Activated effector memory CD4-positive, alpha-beta T cell treated with anti-CD3 and anti-CD28 coated beads, Interleukin-2, amount 50 U/mL, for 16 hours (primary cell): ENCODE measurements at regions not wholly inside any gene's neighbourhood (a gene's known extent, or its start where the extent isn't known, plus 50 kb on each side); places are given as distances from the start of the nearest gene placed in this dataset.
A peak's percentile ranks its signal among the peaks of the same experiment; 100 is the strongest.
"Not testable (repeated sequence)": the region's sequence is repeated elsewhere in the genome, so short reads cannot be mapped to it uniquely, and the experiment has no call there.

Experiments
- DNase-seq: peaks from one replicate; pipeline ENCODE4 v3.0.0-alpha.2; 2020

DNA sequence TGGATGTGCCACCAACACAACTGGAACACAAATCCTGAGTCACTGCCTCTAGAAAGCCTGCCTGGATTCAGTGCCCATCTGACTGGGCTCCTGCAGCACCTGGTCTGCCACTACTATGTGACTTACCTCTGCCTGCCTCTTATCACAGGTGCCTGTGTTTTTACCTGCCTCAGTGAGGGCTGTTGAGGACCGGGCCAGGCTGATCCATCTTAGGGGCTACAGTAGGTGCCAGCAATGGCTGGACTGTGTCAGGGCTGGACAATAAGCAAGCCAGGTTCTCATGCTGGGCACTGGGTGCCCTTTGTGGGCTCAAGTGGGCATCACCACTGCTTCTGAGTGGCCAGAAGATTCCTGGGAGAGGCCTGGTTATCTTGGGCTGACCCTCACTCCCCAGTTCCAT lies 948.6 kb upstream of the TPTE start:
- peak; percentile 65 for DNase-seq

DNA sequence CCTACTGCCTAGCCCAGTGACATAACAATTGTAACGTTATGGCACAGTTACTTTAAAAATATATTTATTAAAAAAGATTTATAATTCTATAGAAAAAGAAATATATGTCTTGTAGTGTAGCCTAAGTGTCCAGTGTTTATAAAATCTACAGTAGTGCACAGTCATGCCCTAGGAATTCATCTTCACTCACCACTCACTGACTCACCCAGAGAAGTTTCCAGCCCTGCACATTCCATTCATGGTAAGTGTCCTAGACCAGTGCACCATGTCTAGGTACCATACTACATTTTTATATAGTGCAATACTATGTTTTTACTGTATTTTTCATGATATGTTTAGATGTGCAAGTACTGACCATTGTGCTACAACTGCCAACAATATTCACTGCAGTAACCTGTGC lies 947.9 kb upstream of the TPTE start:
- DNase-seq = not testable (repeated sequence)

DNA sequence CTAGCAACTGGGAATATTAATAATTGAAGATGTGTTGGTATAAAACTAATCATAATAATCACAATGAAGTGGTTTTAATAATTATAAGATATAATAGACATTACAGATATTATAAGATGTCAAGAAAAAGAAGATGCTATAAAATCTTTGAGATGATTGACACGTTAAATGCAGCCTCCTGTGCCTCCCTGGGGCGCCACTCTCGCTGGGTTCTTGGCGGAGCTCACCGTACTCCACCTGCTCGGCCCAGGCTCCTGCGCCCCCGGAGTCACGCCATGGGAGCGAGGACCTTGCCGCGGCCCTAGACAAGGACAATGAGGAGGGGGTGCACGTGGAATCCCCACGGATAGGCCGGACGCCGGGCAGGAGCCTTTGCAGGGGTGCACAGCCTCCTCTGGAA lies 942.1 kb upstream of the TPTE start:
- DNase-seq = not testable (repeated sequence)

DNA sequence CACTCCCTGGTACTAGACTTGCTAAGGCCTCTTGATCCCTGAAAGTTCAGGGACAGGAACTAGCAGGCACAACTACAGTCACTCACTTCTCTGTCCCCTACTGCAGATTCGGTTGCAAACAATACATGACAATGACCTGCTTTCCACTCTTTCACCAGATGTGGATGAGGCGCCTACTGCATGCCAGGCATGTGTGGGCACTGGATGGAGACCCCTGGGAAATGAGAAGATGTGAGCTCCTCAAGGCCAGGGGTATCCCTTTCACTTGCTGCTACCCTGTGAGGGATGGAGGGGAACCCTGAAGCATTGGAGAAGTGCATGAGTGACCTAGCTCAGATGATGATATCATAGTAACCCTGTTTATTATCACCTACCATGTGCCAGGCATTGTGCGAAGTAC lies 933.4 kb upstream of the TPTE start:
- DNase-seq = not testable (repeated sequence)

DNA sequence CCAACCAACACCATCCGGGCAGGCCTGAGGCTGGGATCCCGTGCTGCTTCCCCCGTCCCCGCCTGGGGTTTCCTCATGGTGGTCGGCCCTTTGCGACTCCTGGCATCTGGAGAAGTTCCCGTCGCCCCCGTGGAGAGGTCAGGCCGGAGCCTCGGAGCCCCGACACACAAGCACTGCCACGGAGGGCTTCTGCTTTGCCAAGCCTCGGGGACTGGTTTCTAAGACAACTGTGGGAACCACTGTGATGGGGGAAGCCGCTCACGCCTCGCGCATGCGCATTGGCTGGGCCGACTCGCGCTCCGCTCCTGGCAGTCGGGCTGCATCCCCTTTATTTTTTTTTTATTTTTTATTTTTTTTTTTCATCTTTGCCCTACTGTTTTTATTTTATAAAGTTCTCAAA lies 928.8 kb upstream of the TPTE start:
- not testable (repeated sequence) for DNase-seq

DNA sequence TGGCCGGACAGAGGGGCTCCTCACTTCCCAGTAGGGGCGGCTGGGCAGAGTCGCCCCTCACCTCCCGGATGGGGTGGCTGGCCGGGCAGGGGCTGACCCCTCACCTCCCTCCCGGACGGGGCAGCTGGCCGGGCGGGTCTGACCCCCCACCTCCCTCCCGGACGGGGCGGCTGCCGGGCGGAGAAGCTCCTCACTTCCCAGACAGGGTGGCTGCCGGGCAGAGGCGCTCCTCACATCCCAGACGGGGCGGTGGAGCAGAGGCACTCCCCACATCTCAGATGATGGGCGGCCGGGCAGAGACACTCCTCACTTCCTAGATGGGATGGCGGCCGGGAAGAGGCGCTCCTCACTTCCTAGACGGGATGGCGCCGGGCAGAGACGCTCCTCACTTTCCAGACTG lies 927.7 kb upstream of the TPTE start:
- DNase-seq = not testable (repeated sequence)

DNA sequence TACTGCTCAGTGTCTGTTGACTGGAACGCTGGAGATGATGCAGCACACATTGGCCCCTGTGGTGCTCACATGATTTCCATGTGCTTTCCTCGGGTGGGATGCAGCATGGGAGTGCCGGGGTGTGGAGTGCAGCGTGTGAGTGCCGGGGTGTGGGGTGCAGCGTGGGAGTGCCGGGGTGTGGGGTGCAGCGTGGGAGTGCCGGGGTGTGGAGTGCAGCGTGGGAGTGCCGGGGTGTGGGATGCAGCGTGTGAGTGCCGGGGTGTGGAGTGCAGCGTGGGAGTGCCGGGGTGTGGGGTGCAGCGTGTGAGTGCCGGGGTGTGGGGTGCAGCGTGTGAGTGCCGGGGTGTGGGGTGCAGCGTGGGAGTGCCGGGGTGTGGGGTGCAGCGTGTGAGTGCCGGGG lies 907.4 kb upstream of the TPTE start:
- DNase-seq = not testable (repeated sequence)

DNA sequence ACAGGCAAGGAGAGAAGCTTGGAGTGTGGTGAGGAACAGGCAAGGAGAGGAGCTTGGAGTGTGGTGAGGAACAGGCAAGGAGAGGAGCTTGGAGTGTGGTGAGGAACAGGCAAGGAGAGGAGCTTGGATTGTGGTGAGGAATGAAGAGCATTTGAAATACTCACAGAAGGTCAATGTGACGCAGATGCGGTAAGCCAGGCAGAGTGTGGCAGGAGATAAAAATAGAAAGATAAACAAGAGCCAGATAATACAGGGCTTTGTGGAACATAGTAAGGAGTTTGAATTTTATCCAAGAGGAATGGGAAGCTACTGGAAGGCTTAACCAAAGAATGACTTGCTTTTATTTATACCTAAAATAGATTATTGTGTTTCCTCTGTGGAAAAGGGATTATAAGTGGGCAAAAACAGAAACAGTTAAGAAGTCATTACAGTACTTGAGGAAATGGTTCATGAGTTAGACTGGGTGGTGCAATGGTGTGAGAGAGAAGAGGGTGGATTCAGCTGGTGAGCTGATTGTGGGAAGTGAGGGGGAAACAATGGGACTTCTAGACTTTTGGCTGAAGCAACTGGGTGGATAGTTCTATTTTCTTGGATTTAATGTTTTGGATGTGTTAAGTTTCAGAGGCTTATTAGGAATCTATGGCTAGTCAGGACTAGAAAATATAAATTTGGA lies 900.1 kb upstream of the TPTE start:
- not testable (repeated sequence) for DNase-seq

DNA sequence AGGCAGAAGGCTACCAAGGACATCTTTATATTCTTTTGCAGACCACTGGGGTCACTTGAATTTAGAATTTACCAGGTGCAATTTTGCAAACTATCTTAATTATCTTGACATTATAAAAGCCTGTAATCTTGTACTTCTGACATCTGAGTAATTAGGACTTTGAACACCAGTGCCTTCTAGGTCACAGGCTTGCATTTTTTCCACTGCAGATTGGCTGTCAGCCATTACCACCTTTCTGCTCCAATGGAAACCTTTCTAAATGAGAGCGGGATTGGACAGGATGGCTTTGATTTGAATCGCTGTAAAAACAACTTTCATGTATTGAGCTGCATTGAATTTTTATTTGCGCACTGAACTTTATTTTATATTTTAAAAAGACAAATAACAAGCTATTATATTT lies 893.3 kb upstream of the TPTE start:
- DNase-seq = not testable (repeated sequence)

DNA sequence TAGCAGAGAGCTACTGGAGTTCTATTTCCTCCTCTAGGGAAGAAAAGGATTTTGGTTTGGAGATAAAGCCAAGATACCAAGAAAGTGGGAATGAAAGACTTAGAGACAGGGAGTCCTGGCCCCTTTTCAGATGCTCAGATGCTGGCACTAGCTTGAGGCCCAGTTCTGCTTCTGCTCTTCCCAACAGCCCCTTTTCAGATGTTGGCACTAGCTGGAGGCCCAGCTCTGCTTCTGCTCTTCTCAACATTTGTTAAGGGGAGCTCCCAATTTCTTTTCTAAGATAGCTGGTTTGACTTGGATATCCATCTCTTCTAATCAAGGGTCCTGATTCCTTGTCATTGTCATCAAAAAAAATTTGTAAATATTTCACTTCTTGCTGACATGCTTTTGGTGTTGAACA lies 874.0 kb upstream of the TPTE start:
- not testable (repeated sequence) for DNase-seq

DNA sequence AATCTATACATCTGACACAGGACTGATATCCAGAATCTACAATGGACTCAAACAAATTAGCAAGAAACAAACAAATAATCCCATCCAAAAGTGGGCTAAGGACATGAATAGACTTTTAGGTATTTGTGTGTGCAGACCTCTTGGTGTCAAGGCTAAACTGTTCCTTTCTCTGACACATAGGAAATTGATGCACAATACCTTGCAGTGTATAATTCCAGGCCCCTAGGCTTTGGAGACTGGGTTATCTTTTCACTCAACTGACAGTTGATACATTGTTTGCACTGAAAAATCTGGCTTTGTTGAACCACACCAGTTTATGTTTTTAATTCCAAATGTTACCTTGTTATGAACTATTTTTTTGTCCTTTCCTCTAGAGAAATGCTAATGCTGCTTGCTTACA lies 873.1 kb upstream of the TPTE start:
- not testable (repeated sequence) for DNase-seq

DNA sequence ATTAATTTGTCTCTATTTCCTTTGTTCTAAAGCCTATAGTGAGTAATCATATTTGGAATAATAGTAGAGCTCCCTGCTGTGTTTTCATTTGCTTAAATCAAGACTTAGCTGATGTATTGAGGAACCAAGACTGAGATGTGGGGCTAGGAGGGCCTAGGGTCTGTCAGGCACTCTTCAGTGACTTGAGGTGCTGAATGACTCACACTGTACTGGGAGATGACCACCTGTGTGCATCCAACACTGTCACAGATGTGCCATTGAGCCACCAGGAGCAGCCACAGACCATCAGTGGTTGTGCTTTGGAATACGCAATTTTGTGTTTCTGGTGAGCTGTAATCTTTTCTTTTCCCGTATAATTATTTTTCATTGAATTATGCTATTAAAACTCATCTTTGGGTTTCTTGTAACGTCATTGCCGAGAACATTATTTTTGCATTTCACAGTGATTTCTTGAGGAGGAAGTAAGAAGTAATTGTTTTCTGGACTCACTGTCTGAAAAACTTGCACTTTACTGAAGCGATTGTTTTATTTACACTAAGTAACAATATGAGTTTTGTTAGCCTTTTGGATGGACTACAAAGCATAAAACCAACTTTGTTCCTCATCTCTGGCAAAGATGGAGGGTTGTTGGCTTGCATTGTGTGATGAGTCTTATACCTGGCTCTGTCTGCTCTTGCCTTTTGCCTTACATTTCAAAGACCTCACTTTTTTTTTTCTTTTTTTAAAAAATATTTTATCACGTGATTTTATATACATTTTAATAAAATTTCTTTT lies 872.2 kb upstream of the TPTE start:
- DNase-seq = not testable (repeated sequence)

DNA sequence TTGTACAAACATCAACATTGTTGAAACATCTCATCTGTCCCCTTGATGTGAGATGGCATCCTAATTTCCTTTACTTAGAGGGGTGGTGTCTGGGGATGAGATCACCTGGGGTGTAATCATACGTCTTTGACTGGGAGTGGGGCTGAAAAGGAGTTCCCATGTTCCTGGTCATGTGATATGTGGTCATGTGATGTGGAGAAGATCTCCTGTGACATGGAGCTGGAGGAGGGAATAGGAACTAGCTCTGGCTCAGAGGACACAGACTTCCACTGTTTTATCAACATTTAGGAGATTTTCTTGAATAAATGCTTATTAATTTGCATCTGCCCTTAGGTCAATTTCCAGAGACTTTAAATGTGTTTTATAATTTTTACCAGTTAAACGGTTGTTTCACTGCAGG lies 868.6 kb upstream of the TPTE start:
- not testable (repeated sequence) for DNase-seq

DNA sequence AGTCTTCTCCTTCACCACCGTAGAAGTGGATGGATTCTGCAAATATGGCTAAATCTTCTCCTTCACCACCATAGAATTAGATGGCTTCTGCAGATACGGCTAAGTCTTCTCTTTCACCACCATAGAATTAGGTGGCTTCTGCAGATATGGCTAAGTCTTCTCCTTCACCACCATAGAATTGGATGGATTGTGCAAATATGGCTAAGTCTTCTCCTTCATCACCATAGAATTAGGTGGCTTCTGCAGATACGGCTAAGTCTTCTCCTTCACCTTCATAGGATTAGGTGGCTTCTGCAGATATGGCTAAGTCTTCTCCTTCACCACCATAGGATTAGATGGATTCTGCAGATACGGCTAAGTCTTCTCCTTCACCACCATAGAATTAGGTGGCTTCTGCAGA lies 866.2 kb upstream of the TPTE start:
- DNase-seq = not testable (repeated sequence)

DNA sequence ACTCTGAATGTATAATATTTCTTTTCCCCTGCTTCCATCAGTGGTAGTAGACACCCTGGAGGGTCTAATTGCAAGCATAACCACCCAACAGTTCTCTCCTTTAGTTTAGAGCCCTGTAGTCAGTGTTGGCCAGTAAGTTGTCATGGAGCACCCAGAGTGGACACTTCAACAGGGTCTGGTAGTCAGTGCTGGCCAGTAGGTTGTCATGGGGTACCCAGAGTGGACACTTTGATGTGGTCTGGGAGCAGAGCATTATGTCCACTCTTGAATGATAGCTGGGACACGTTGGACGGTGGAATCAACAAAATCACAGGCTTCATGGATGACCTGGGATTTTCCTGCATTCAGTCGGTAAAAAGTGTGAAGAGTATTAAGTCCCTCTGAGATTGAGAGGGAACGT lies 864.9 kb upstream of the TPTE start:
- not testable (repeated sequence) for DNase-seq

DNA sequence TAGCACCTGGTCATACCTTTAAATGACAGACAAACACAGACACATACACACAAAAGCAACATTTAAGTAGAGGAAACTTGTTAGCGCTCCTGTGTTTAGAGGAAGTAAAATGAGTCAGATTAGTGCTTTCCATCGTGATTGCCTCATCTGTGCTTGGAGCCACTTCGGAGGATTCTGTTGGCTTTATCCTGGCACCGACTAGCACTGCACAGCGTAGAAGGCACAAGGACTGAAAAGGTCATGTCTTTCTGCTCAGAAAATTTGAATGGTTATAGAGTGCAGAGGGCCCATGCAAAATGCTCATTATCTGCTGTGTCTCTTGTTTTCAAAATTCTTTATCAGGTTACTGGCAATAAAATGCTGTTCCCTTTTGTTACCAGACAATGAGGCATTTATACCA lies 863.6 kb upstream of the TPTE start:
- DNase-seq = not testable (repeated sequence)

DNA sequence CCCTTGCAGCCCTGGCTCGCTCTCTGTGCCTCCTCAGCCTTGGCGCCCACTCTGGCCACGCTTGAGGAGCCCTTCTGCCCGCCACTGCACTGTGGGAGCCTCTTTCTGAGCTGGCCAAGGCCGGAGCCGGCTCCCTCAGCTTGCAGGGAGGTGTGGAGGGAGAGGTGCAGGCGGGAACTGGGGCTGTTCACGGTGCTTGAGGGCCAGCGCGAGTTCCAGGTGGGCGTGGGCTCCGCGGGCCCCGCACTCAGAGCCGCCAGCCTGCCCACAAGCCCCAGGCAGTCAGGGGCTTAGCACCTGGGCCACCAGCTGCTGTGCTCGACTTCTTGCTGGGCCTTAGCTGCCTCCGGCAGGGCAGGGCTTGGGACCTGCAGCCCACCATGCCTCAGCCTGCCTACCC lies 861.5 kb upstream of the TPTE start:
- DNase-seq = not testable (repeated sequence)

DNA sequence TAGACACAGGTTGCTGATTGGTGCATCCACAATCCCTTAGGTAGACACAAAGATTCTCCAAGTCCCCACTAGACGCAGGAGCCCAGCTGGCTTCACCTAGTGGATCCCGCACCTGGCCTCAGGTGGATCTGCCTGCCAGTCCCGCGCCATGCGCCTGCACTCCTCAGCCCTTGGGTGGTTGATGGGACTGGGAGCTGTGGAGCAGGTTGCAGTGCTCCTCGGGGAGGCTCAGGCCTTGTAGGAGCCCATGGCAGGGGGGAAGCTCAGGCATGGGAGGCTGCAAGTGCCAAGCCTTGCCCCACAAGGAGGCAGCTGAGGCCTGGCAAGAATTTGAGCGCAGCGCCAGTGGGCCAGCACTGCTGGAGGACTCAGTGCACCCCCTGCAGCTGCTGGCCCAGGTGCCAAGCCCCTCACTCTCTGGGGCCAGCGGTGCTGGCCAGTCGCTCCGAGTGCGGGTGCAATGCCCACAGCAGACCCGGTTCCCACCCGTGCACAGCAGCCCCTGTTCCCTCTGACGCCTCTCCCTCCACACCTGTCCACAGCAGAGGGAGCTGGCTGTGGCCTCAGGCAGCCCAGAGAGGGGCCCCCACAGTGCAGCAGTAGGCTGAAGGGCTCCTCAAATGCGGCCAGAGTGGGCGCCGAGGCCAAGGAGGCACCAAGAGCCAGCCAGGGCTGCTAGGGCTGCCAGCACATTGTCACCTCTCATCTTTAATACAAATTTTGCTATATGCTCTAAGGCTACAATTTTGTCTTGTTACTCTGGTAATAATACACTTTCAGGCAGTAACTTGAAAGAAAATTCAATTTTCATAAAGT lies 857.3 kb upstream of the TPTE start:
- DNase-seq = not testable (repeated sequence)

DNA sequence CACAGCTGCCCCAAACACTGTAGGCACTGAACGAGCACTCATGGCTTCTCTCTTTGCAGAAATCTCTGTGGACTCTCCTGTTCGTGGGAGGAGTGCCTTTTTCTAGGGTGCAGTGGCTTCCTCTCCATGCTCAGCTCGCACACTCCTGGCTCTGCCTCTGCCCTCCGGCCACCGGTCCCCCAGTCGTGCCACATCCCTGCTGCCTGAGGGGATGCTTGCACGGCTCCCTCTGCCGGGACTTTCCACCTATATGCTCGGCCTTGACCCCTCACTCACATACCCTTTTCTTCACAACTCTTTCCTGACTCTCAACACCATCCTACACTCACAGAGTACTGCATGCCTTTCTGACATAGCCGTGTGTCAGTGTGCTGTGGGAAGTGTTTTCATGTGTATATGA lies 845.6 kb upstream of the TPTE start:
- DNase-seq = not testable (repeated sequence)

DNA sequence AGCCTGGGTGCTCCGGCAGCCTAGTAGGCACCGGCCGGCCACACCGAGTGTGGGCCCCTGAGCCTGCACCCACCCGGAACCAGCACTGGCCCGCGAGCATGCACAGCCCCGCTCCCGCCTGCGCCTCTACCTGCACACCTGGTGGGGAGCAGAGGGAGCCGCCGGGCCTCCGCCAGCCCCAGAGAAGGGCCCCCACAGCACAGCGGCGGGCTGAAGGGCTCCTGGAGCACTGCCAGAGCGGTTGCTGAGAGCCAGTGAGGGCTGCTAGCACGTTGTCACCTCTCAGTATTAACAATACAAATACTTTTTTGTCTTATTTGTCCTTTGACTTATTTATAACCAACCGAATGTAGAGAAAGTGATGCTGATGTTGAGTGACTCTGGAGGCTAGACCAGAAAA lies 842.4 kb upstream of the TPTE start:
- DNase-seq = not testable (repeated sequence)

DNA sequence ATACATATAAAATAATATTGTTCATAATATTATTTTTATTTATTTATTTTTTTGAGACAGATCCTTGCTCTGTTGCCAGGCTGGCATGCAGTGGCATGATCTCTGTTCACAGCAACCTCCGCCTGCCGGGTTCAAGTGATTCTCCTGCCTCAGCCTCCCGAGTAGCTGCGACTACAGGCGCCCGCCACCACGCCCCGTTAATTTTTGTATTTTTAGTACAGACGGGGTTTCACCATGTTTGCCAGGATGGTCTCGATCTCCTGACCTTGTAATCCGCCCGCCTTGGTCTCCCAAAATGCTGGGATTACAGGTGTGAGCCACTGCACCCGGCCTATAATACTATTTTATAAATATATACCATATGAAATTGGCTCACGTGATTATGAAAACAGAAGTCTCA lies 832.4 kb upstream of the TPTE start:
- DNase-seq = not testable (repeated sequence)

DNA sequence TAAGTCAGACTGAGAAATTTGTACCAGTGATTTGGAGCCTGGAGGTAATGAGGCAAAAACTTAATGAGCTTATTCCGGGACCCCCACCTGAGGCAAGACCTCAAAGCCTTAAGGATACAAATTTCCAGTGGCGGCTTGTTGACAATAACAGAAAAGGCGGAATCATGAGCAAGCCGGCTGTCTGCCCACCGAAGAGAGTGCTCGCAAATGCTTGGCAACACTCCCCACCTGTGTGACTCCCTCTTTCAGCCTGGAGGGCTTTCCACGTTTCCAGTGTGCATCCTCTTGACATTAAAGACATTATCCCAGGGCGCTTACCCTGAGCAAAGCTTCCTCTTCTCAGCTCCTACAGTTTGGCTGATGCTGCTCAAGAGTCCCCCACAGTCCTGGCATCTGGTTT lies 830.4 kb upstream of the TPTE start:
- DNase-seq = not testable (repeated sequence)

DNA sequence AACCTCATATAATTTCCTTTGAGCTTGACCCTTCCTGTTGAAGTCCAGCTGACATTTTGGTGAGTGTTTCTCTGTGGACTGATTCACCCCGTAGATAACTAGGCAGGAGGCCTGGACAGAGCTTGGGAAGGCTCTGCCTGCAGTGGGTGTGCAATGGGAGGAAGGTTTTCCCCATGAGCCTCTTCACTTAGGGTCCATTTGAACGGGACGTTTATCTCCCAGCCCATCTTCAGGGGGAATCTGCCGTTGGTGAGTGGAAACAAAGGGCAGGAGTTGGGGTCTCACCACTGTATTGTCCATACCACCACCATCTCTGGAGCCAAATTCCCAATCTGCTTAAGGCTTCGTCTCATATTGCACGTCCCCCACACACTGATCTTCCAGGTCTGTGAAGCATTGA lies 825.6 kb upstream of the TPTE start:
- not testable (repeated sequence) for DNase-seq

DNA sequence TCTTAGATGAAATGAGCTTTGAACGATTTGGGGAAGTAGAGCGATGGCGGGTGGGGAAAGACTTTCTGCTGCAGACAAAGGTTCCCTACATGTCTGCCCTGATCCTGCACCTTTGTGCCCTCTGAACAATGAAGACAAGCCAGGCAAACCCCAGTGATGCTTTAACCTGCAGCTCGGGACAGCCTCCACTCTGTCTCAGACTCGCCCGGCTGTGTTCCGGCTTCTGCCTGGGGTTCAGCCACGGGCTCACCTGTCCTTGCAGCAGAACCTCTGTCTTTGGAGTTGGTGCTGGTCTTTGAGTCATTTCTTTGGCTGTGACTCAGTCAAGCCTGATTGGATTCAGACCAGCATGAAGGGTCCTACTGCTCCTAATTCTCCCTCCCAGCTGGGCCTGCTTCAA lies 823.6 kb upstream of the TPTE start:
- DNase-seq = not testable (repeated sequence)
